Smooth muscle cell of the brain vasculature (primary cell): ENCODE measurements at regions not wholly inside any gene's neighbourhood (a gene's known extent, or its start where the extent isn't known, plus 50 kb on each side); places are given as distances from the start of the nearest gene placed in this dataset.

Experiments used
- DNase-seq: peaks from one replicate; pipeline ENCODE4 v3.0.0-alpha.2; 2012; ENCODE audit warnings: low read depth, low spot score

DNA sequence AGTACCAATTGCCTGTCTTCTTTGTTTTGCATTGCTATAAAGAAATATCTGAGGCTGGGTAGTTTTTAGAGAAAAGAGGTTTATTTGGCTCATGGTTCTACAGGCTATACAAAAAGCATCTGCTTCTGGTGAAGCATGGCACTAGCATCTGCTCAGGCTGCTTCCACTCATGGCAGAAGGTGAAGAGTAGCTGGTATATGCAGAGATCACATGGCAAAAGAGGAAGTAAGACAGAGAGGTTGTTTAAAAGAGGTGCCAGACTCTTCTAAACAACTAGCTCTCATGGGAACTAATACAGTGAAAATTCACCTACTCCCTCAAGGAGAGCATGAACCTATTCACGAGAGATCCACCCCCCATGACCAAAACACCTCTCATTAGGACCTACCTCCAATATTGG is 56.7 kb upstream of the GUCA2B start:
- DNase-seq = no peak

DNA sequence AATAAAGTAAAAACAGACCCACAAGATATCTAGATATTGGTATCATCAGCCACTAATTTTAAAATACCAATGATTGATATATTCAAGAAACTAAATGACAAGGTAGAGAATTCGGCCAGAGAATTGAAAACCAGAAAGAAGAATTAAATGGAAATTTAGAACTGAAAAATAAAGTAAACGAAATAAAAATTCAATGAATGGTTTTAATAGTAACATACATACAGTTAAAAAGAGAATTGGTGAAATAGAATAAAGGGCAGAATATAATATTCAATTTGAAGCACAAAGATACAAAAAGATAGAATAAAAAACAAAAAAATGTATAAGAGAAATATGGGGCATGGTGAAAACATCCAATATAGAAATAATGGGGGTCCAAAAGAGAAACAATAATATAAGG is 64.0 kb upstream of the GUCA2B start:
- no peak for DNase-seq

DNA sequence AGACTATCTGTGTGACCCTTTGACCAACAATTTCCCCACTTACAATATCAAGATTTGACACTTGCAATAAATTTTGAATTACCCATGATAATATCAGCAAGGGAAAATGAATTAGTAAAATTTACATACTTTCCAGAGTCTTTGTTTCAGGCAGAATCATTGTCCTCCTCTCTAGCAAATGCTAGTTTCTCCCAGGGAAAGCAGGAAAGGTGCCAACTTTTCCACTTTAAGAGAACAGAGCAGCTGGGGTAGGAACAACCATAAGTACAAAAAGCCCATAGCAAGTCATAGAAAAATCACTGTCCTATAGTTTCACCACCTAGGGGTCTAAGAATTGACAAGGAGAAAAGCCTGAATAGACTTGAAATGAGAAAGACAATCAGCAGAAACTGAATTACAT is 67.1 kb upstream of the GUCA2B start:
- DNase-seq = no peak

DNA sequence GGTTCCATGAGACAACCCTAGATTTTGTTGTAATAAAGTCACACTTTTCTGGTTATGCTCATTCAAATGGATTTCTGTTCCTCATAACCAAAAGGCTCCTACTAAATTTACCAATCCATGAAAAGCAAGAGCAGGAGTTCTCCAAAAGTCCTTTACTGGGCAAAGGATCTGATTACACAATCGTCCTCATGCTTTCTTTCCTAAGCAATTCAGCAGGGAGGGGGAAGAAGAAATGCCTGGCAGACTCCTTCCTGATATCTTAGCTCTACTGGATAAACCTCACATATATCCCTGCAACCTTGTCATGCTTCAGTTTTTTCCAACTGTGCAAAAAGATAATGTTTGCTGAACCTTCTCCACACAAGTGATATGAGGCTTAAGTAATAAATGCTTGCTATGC is 67.6 kb upstream of the GUCA2B start:
- DNase-seq = no peak

DNA sequence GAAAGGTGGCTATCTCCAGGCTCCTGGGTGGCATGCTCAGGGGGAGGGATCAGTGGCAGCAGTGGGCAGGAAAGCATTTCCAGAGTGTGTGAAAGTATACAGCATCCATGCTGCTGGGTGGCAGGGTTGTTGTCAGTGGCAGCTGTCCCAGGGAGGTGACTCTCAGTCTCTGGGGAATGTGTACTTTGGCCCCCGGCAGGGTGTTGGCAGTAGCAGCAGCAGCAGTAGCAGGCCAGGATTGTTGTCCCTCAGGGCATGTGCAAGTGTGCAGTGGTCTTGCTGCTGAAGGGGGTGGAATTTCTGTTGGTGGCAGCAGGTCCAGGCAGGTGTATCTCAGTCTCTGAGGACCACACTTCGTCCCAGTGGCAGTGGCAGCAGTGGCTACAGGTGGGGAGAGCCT is 71.7 kb upstream of the GUCA2B start:
- no peak for DNase-seq

DNA sequence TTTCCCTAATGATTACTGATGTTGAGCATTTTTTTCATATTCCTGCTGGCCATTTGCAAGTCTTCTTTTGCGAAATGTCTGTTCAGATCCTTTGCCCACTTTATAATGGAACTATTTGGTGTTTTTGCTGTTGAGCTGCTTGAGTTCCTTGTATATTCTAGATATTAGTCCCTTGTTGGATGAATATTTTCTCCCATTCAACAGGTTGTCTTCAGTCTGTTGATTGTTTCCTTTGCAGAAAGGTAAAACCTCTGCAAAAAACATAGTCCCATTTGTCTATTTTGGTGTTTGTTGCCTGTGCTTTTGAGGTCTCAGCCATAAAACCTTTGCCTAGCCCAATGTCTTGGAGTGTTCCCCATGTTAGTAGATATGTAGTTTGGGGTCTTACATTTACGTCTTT is 78.0 kb upstream of the GUCA2B start:
- no peak for DNase-seq

DNA sequence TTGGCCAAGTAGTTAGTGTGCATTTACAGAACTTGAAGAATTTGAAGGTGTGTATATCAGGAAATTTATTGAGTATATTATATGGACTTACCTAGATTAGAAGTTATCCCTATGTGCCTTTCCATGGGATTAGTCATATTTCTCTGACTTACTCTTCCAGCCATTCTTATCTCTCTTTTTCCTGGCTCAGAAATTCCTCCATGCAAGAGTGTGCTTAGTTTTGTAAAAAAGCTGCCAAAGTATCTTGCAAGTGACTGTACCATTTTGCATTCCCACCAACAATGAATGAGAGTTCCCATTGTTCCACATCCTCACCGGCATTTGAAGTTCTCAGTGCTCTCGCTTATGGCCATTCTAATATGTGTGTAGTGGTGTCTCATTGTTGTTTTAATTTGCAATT is 82.2 kb upstream of the GUCA2B start:
- no peak for DNase-seq

DNA sequence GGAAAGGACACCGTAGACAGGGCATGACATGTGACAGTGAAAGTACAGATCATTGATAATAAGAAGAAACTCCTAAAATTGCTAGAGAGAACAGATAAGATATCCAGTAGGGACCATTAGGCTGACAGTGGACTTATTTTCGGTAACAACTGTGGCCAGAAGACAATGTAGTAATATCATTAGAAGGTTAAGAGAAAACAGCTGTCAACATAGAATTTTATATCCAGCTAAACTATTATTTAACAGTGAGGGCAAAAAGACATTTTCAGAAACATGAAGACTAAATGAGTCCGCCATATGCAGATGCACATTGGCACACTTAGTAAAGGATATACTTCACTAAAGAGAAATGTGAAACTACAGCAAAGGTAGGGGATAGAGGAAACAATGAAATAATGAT is 95.4 kb upstream of the GUCA2B start:
- no peak for DNase-seq

DNA sequence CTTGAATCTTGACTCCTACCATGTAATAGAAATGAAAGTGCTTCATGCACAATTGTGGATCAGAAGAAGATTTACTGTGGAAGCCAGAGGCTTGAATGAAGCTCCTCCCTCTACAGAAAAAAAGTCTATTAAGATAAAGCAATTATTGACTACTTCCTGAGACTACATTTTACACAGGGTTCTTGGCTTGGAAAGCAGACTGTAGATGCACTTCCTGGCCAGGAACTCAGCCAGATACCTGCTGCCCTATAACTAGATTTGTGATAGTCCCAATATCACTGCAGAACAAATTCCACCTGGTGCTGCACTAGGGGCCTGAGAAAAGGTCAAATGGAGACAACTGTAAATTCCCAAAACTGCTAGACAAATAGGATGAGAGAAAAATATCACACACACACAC is 96.8 kb upstream of the GUCA2B start:
- no peak for DNase-seq

DNA sequence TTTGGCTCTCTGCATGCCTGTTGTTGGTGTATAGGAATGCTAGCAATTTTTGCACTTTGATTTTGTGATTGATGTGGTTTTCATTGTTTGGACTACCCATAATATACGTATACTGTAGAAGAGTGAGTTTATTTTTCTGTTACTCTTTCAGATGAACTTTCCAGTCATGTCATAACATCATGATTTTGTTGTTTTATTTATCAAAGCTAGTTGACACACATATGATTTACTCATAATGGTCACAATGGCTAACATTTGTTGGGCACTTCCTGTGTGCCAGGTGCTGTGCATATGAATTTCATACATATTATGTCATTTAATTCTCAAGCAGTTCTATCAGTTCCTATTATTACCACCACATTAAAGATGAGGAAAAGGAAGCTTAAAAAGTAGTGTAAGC is 98.1 kb upstream of the GUCA2B start:
- no peak for DNase-seq

DNA sequence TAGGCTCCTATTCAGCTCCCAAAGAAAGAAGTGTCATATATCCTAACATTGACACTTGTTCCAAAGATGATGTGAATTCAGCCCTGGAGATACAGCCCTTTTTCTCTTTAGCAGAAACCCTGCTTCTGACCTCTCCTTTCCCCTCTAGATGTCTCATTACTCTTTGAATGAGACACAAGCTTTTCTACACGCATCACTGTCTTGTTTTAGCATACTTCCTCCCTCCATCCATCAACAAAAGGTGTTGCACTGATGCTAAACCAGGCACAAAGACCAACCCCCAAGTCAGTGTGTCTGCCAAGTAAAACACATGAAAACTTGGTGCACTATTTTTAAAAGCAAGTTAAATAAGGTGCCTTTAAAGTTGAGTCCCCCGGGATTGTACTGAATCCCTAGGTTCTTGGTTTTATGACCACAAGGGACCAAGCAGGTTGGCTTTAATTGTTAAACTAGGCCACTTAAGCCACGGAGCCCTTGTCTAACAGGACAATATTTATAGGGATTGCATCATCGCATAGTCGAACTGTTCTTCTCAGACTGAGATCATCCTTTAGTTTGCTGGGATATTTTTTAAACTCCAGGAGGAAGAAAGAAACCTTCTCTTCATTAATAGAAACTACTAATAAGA is 101.0 kb upstream of the GUCA2B start:
- no peak for DNase-seq

DNA sequence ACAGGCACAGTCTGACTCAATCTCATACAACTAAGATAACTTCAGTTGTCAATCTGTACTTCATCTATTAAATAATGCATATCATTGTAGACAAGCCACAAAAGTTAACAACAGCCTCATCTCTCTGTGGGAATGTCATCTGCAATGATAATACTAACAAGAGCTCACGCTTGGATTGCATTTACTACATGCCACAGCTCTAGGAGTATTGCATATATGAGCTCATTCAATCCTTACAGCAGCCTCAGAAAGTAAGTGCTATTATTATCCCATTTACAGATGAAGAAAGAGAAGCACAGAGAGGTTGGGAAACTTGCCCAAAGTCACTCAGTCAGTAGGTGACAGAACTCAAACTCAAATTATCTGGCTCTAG is 105.7 kb upstream of the GUCA2B start:
- no peak for DNase-seq

DNA sequence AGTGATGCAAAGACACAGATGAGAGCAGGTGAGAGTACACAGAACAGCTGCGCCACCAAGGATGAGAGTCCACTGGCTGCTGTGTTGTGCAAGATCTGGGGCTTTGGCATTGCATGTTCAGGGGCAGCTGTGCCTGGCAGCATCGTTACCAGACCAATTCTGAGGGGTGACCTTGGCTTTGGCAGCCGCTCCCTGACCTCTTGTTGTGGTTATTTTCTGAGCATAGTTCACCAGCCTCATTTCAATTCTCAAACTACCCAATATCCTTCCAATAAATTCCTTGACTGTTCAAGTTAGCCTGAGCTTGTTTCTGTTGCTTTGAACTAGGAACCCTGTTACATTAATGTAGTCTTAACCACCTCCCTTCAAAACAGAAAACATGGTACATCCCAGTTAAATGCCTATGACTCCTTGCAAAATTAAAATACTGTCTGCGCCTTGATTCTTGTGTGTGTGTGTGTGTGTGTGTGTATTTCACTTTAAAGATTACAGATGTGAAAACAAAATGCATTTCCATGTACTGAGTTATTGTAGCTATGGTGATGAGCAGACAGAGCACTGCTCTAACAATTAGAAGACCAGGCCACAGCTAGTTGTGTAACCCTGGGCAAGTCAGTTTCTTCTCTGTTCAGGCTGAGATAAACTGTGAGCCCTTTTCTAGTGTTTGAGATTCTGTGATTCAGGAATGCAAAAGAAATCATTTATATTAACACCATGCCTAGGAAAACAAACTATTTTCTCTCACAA is 106.3 kb upstream of the GUCA2B start:
- no peak for DNase-seq

DNA sequence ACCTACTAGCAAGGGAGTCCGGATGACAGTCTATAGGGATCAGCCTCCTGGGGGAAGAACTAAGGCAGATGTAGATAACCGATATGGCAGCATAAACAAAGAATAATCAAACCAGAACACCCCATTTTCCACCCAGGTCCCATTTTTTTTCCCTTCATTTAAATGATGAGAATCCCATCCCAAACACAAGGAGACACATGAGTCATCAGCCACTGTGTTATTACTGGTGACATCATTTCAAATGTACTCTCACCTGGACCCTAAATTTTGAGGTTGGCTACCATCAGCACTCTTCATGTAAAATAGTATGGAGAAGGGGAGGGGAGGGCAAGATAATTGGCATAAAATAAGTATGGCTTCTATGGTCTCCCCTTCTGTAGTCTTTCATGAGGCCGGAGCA is 108.9 kb upstream of the GUCA2B start:
- no peak for DNase-seq

DNA sequence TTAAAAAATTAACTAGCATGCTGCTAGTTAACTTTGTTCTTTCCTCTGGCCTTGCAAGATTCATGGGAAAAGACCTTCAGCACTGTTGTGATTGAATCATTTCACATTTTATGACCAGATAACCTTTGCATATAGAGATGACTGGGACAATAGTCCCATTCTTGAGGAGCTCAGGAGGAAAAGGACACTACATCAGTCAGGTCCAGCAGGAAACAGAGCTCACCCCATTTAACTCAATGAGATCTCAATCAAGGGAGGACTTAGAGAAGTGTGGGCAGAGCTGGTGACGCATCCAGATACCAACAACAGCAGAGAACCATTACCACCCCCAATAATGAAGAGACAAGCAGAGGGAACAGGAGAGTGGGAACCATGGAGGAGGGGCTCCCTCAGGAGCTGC is 109.4 kb upstream of the GUCA2B start:
- no peak for DNase-seq

DNA sequence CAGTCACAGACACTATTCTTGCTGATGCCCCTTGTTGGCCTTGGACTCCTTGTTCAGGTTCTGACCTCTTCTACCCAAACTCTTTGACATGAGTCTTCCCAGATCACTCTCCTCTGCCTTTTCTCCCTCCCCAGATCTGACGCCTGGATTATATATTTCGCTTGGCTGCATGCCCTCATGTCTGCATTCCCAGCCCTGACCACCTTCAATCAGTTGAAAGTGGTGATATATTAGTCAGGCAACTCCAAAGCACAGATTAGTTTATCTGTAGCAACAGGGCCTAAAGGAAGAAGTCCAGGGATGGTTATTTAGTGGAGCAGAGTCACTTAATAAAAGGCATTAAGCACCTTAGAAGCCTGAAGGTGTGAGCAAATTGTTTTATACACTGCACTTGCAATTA is 110.0 kb upstream of the GUCA2B start:
- no peak for DNase-seq

DNA sequence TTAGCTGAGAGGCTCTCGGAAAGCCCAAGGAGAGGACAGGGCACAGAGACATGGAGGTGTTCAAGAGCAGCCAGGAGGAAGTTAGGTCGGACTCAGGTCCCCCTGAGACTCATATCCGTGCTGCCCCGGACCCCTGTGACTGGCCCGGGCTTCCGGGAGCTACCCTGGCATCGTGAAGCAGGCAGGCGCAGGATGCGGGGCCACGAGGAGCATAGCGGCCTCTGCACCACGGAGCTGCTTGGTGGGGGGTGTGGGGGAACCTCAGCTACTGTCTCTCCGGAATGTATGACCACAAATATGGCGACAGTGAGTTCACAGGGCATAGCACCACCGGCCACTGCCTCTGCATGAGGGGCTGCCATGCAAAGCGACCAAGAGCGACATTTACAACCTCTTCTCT is 112.2 kb upstream of the GUCA2B start:
- no peak for DNase-seq

DNA sequence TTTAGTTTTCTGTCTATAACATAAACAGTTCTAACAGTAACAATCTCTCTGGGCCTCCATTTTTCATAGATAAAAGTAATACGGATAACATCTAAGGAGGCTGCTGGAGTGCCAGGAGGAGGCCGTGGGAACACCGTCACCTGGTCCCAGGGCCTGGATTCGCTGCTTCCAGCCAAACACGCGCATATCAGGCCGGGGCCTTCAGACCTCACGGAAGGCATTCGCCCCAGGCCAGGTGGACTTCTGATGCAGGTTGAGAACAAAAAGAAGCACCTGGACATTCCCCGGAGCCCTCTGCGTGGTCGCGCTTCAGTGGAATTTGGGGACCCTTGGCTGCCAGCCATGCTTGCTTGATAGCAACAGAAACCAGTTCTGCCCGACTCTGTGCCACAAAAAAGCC is 113.1 kb upstream of the GUCA2B start:
- no peak for DNase-seq

DNA sequence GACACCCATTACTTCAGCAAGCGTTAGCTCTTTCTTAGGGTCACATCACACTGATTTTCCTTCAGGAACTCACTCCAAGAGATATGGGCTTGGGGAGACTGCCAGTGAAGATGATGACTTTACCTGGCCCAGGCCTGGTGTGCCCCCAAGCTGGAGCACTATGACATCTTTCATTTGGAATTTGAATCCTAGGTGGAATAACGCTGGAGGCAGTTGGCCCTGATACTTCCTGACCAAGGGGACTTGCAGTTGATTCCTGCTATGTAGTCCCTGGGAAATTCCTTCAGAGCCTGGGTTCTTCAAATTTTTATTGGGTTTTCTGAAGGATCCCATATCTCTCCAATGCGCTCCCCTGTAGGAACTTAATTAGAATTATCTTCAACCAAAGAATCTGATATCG is 114.9 kb upstream of the GUCA2B start:
- no peak for DNase-seq

DNA sequence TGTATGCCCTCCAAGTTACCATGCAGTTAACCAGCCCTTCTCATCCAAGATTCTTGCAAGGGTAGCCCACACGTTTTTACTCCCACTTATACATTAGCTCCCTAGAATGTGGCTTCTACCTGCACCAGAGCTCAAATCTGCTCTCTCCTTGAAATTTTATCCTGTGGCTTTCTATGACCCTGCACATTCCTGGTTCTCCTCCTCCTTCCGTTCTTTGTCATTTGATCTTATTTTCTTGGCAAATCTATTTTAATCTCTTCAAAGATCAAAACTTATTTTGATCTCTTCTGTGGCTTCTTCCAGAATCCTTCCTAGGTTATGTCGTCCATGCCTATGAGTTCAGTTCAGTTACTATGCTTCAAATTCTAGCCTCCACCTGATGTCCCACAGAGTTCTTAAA is 115.6 kb upstream of the GUCA2B start:
- DNase-seq = no peak

DNA sequence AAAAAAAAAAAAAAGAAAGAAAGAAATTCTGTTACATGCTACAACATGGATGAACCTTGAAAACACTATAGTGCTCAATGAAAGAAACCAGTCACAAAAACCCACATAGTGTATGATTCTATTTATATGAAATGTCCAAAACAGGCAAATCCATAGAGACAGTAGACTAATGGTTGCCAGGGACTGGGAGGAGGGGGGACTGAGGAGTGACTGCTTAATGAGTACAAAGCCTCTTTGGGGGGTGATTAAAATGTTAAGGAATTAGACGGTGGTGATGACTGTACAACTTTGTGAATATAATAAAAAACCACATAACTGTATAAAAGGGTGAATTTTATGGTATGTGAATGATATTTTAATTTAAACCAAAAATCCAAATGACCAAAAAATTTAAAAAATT is 116.0 kb upstream of the GUCA2B start:
- DNase-seq = no peak

DNA sequence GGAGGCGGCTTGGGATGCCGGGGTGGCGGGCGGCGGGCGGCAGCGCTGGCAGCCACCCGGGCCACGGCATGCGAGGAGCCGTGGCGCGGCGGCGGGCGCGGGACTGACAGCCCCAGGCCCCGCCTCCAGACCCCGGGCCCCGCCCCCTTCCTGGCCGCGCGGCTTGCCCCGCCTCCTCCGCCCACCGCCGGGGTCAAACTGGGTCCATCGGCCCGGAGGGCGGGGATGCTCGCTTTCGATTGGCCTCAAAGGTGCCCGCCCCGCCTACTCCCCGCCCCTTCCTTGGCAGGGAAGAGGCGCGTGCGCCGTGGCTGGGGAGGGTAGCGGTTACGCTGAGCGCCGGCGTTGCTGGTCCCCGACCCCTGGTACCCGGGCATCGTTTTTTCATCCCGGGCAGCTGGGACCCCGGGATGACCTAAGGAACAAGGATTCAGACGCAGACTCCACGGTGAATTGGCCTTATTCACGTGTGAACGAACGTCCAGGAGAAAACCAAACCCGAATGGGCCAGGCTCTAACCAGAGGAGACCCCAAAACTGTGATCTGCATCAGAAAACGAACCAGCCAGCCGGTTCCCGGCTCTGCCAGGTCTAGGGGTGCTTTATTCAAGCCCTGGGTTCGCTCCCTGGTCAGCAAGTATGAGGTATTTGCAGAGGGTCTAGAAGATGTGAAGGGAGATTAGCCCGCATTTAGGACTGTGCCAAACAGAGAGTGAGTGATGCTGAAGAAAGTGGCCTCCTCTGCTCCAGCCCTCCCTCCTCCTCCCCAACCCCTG is 117.2 kb upstream of the GUCA2B start:
- peak; percentile 77 for DNase-seq

DNA sequence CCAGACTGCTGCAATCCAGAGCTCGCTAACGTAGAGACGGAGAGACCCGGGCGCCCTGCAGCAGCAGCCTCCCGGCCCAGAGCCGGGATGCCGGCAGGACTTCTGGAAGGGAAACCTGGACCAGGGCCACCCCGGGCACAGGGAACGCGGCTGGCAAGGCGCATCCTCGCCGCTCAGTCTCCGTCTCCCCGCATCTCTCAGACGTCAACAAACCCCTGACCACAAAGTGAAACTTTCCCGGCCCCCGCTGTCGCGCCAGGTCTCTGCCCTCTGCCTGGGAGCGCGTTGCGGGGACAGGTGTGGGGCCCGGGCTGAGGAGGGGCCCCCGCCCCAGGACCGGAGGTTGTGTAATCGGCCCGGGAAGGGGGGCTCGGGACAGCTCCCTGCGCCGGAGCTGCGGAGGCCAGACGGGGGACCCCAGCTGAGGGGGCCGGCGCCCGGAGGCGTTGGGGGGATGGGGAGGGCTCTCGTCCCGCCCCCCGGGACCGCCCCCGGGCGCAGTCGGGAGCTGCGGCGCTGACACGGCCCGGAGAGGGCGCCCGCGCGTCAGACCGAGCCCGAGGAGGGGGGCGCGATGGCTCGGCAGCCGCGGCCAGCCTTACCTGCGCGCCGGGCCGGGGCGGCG is 116.6 kb upstream of the HIVEP3 start:
- DNase-seq = peak; percentile 17
